HuH-7 (cell line): ENCODE measurements at regions not wholly inside any gene's neighbourhood (a gene's known extent, or its start where the extent isn't known, plus 50 kb on each side); places are given as distances from the start of the nearest gene placed in this dataset.
"Not testable (repeated sequence)": the region's sequence is repeated elsewhere in the genome, so short reads cannot be mapped to it uniquely, and the experiment has no call there.

ENCODE experiments used
- DNase-seq: peaks from one replicate; pipeline ENCODE4 v3.0.0; 2011; ENCODE audit warnings: low spot score

- DNase-seq, result no peak
Observed at GRCh38 chr10:33899578-33900531, 565.4 kb upstream of the NRP1 start.

GRCh38 chr10:33897291-33897752 lies 562.9 kb upstream of the NRP1 start:
- DNase-seq, result no peak

GRCh38 chr10:33893506-33893905 lies 559.0 kb upstream of the NRP1 start:
- no peak for DNase-seq

GRCh38 chr10:33889371-33889770 lies 554.9 kb upstream of the NRP1 start:
- no peak for DNase-seq

- no peak for DNase-seq
Observed at GRCh38 chr10:33887188-33887587, 552.7 kb upstream of the NRP1 start.

- no peak for DNase-seq
Observed at GRCh38 chr10:33886299-33886698, 551.8 kb upstream of the NRP1 start.

- DNase-seq, result no peak
Observed at GRCh38 chr10:33884604-33885003, 550.1 kb upstream of the NRP1 start.

GRCh38 chr10:33883881-33884280 lies 549.4 kb upstream of the NRP1 start:
- DNase-seq, result no peak

- no peak for DNase-seq
Observed at GRCh38 chr10:33882996-33883395, 548.5 kb upstream of the NRP1 start.

- DNase-seq, result no peak
Observed at GRCh38 chr10:33880291-33880690, 545.8 kb upstream of the NRP1 start.

- no peak for DNase-seq
Observed at GRCh38 chr10:33878238-33878786, 543.8 kb upstream of the NRP1 start.

GRCh38 chr10:33876584-33877400 lies 542.3 kb upstream of the NRP1 start:
- DNase-seq, result peak; percentile 63

GRCh38 chr10:33875924-33876583 lies 541.6 kb upstream of the NRP1 start:
- no peak for DNase-seq

- no peak for DNase-seq
Observed at GRCh38 chr10:33871061-33871956, 536.8 kb upstream of the NRP1 start.

- no peak for DNase-seq
Observed at GRCh38 chr10:33869481-33869880, 535.0 kb upstream of the NRP1 start.

GRCh38 chr10:33869028-33869427 lies 534.6 kb upstream of the NRP1 start:
- DNase-seq, result no peak

GRCh38 chr10:33867199-33867789 lies 532.8 kb upstream of the NRP1 start:
- not testable (repeated sequence) for DNase-seq

- DNase-seq, result no peak
Observed at GRCh38 chr10:33863352-33863751, 528.9 kb upstream of the NRP1 start.

GRCh38 chr10:33862536-33863105 lies 528.2 kb upstream of the NRP1 start:
- no peak for DNase-seq

- no peak for DNase-seq
Observed at GRCh38 chr10:33861833-33862232, 527.4 kb upstream of the NRP1 start.
